NCI-H2107 treated with DMSO at 0.1 percent for 48 hours (cell line): ENCODE measurements at regions not wholly inside any gene's neighbourhood (a gene's known extent, or its start where the extent isn't known, plus 50 kb on each side); places are given as distances from the start of the nearest gene placed in this dataset.

Experiments
- DNase-seq: peaks from one replicate; lab custom pipeline; 2025; ENCODE audit not compliant: unreplicated experiment; lab: John Stamatoyannopoulos, UW

DNA sequence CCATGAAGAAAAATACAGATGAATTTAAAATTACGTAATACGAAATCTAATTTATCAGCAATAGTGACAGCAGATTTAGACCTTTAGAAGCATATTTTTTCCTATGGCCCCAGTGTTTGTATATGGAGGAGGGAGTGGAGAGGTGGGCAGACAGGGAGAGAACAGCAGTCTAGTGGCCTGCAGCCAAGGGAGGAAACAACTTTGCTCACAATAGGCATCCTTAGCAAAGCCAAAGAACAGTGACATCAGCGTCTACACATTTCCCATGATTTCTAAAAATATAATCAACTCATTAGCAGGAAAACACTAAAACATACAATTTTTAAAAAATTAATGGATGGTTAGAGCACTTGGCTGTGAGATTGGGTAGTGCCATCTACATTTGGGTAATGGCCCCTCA lies 622.6 kb upstream of the ATP2B1 start:
- no peak for DNase-seq

GRCh38 chr12:90327793-90328743 lies 619.4 kb upstream of the ATP2B1 start:
- DNase-seq = no peak

DNA sequence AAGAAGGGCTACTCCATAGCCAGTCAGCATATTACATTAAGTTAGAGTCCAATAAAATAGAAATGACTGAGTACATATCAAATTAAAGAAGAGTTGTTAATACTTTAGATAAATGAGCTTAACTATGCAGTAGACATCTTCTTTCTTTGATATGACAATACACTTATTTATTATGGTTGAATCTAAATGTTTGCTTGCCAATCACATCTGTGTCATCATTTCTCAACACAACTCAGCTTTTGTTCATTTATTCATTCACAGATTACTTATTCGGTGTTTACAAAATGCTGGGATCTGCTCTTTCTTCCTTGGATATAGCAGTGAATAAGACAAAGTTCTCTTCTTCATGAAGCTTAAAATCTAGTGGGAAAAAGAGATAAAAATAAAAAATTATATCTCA lies 614.6 kb upstream of the ATP2B1 start:
- DNase-seq = no peak

- no peak for DNase-seq
Observed at GRCh38 chr12:90322006-90322405, 613.4 kb upstream of the ATP2B1 start.

GRCh38 chr12:90321369-90321768 lies 612.7 kb upstream of the ATP2B1 start:
- DNase-seq = no peak

DNA sequence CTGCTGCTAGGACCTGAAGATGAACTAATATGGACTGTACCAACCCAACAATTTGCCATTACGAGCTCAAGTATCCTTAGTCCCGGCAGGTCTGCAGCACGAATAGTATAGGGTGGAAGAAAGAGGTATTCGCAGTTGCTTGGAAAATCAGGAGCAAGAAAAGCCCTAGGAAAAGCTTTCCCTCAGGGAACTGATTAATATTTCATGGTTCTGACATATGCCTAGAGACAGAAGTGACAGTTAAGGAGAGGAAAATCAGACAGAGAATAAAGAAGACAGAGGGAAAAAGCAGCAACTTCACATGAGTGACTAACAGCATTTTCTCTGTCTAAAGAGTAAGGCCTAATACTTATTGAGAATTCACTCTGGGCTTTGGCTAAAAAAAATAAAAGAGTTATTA lies 602.9 kb upstream of the ATP2B1 start:
- no peak for DNase-seq

GRCh38 chr12:90305379-90305778 lies 596.7 kb upstream of the ATP2B1 start:
- DNase-seq = no peak

- DNase-seq = no peak
Observed at GRCh38 chr12:90304231-90304630, 595.6 kb upstream of the ATP2B1 start.

DNA sequence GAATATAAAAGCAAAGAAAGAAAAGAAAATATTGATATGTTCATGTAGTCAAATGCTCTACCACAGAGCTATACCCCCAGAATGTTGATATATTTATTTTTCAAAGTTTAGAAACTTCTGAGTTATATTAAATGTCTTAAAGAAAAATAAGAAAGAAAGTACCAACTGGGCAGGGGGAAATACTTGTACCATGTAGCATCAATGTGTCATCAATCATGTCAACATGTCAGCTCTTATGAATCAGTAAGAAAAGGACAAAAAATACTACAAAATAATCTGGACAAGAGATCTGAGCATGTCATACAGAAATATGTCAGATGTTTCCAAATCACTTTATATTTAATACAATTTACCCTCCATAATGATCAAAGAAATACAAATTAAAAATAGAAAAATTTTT lies 595.1 kb upstream of the ATP2B1 start:
- DNase-seq = no peak

DNA sequence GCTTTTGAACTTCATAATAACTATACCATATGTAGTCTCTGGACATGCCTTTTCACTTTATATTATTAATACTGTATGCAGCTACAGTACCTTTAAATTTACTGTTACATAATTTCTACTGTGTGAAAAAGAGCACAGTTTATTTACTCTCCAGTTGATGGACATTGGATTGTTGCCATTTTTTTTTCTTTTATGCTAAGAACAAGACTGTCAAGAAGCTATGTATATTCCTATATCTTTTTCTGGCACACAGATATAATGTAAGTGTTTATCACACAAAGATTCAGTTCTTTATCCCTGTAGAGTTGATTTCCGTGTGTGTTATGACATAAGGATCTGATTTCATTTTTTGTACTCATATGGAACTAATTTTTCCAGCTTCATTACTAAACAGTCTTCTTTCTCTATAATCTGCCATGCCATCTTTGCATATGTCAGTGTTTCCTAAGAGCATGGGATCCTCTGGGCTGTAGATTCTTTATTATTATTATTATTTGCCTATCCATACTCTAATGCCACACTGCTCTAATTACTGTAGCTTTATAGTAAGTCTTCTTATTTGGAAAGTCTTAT lies 593.0 kb upstream of the ATP2B1 start:
- DNase-seq = no peak

DNA sequence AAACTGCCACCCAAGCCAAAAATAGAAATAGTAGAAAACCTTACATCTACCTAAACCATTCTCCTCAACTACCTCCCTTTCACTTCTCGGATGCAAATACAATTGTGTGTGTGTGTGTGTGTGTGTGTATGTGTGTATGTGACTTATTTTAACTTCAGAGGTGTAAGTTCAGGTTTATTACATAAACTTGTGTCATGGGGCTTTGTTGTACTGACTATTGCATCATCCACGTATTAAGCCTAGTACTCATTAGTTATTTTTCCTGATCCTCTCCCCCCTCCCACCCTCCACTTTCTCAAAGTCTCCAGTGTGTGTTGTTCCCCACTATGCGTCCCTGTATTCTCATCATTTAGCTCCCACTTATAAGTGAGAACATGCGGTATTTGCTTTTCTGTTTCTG lies 592.5 kb upstream of the ATP2B1 start:
- DNase-seq = no peak

GRCh38 chr12:90299666-90300065 lies 591.0 kb upstream of the ATP2B1 start:
- DNase-seq = no peak

- DNase-seq = no peak
Observed at GRCh38 chr12:90299121-90299520, 590.5 kb upstream of the ATP2B1 start.

GRCh38 chr12:90298289-90298948 lies 589.8 kb upstream of the ATP2B1 start:
- no peak for DNase-seq

GRCh38 chr12:90295858-90296257 lies 587.2 kb upstream of the ATP2B1 start:
- DNase-seq = no peak

DNA sequence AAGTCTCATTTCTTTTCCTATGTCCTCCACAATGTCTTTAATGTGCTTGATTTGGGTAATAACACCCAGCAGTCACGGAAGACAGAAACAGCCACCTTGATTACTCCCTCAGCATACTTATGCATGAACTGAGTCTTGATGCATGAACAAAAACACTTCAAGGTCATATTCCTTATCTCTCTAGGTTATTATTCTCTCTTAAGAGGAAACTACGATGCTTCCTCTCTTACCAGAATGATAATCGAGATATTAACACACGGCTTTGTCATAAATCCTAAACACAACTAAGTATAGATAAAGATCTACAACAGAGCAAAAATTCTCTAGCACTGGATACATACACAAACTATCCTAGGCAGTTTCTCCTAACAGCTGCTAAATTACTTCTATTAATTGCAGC lies 583.5 kb upstream of the ATP2B1 start:
- no peak for DNase-seq

DNA sequence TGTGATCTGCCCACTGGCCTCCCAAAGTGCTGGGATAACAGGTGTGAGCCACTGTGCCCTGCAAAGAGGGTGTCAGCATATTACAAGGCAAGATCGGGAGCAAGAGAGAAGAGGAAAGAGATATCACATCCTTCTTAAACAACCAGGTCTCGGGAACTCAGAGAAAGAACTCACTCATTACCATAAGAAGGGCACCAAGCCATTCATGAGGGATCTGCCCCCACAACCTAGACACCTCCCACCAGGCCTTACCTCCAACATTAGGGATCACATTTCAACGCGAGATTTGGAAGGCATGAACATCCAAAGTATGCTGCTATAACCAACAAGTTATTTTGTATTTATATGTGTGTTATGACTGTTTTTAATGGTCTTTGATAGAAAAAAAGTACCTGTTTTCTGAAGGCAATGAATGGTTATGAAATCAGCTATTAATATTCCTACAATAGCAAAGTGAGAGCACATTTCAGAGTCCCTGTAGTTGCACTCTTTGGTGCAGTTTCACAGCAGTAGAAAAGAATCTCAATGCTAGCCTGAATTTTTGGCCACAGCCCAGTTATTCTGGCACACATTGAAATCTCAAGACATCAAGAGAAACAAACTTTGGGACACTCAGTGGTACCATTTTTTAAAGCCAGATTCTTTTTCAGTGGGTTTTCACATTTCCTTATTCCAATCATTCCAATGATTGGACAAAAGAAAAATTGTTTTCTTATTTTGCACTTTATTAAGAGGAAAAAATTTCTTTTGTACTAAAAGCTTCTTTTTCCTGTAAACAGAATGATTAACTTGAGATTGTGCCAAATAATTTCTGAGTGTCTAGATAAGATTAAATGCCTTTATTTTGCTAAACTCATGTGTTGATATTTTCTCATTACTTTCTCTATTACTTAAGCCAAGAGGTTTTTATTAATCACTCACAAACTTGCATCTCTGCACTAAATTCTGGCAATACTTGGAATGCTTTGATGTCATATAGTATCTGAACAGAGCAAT lies 582.6 kb upstream of the ATP2B1 start:
- no peak for DNase-seq

DNA sequence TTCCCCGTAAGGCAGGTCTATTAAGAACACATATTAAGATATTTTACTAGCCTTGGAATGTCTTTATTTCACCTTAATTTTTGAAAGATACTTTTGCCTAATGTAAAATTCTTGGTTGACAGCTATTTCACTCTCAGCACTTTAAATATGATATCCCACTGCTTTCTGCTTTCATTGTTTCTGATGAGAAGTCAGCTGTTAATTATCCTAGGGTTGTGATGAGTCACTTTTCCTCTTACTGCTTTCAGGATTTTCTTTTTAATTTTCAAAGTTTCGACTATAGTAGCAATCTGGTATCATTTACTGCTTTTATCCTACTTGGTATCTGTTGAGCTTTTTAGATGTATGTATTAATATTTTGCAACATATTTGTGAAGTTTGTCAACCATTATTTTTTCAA lies 578.9 kb upstream of the ATP2B1 start:
- DNase-seq = no peak

DNA sequence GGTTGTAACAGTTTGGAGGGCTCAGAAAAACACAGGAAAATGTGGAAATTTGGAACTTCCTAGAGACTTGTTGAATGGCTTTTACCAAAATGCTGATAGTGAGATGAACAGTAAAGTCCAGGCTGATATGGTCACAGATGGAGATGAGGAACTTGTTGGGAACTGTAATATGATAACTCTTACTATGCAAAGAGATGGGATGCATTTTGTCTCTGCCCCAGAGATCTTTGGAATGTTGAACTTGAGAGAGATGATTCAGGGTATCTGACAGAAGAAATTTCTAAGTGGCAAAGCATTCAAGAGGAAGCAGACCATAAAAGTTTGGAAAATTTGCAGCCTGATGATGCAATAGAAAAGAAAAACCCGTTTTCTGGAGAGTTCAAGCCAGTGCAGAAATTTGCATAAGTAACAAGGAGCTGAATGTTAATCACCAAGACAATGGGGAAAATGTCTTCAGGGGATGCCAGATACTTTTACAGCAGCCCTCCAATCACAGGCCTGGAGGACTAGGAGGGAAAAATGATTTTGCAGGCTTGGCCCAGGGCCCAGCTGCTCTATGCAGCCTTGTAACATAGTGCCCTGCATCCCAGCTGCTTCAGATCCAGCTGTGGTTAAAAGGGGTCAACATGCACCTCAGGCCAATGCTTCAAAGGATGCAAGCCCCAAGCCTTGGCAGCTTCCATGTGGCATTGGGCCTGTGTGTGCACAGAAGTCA lies 572.7 kb upstream of the ATP2B1 start:
- no peak for DNase-seq

DNA sequence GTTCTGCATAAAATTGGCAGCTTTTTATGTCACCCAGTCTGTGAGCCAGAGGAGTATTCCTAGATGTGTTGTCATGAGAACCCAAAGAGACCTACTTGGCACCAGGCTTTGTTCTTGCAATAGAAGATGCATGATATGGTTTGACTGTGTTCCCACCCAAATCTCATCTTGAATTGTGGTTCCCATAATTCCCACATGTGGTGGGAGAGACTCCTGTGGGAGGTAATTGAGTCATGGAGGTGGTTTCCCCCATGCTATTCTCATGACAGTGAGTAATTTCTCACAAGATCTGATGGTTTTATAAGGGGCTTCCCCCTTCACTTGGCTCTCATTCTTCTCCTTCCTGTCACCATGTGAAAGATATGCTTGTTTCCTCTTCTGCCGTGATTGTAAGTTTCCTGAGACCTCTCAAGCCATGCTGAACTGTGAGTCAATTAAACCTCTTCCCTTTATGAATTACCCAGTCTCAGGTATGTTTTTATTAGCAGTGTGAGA lies 572.0 kb upstream of the ATP2B1 start:
- DNase-seq = no peak
